ENCODE measurements at regions not wholly inside any gene's neighbourhood (a gene's known extent, or its start where the extent isn't known, plus 50 kb on each side); places are given as distances from the start of the nearest gene placed in this dataset.

DNA sequence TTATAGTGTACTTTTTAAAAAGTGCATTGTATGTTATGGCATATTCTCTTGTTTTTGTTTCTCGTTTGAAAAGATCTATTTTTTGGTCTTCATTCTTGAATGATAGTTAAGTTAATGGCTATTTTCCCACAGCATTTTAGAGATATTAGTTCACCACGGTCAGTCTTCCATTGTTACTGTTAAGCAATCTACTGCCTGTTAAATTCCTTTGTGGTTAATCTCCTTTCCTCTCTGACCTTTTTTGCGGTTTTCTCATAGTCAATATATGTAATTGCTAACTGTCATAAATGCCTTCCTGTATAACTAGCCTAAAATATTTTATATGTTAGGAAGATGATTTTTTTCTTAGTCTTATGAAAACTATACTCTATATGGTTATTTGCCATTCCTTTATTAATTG lies 250.8 kb upstream of the FBXL7 start:
- TF ChIP-seq, protein P1, sequence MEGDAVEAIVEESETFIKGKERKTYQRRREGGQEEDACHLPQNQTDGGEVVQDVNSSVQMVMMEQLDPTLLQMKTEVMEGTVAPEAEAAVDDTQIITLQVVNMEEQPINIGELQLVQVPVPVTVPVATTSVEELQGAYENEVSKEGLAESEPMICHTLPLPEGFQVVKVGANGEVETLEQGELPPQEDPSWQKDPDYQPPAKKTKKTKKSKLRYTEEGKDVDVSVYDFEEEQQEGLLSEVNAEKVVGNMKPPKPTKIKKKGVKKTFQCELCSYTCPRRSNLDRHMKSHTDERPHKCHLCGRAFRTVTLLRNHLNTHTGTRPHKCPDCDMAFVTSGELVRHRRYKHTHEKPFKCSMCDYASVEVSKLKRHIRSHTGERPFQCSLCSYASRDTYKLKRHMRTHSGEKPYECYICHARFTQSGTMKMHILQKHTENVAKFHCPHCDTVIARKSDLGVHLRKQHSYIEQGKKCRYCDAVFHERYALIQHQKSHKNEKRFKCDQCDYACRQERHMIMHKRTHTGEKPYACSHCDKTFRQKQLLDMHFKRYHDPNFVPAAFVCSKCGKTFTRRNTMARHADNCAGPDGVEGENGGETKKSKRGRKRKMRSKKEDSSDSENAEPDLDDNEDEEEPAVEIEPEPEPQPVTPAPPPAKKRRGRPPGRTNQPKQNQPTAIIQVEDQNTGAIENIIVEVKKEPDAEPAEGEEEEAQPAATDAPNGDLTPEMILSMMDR (conservative IDR thresholded peaks at IDR 0.05 in 1 of 2, IDR thresholded peaks at IDR 0.05 in 1 of 2; ENCODE audit: low read depth in 1 of 2, low read length in 2 of 2), result no peak
- TF ChIP-seq EZH2 (IDR thresholded peaks at IDR 0.05; ENCODE audit: low read length, missing control alignments), result no peak
